OCI-LY7 (cell line): ENCODE measurements at regions not wholly inside any gene's neighbourhood (a gene's known extent, or its start where the extent isn't known, plus 50 kb on each side); places are given as distances from the start of the nearest gene placed in this dataset.

Experiments
- BruUV-seq: library from RNA; stranded (reverse); fragments of 400-500 nt; replicated peaks from 2 replicates; lab custom pipeline; 2021; lab: Mats Ljungman, UMichigan
- CTCF ChIA-PET: fragments of 300-600 bp; sonication (Branson Sonifier 250); formaldehyde crosslinking; loops from one replicate; lab custom pipeline; 2022; ENCODE audit warnings: antibody characterized with exemption; ENCODE audit not compliant: unreplicated experiment; lab: Charles Lee
- POLR2A ChIA-PET: fragments of 300-600 bp; sonication (Branson Sonifier 250); formaldehyde crosslinking; loops from one replicate; lab custom pipeline; 2022; ENCODE audit warnings: antibody characterized with exemption; lab: Charles Lee
- DNase-seq: peaks from one replicate; pipeline ENCODE4 v3.0.0-alpha.2; 2015; ENCODE audit warnings: low spot score
- H2AFZ ChIP-seq: fragments of 200-600 bp; sonication (generic), shearing (Covaris generic); 2 replicates; pipeline ENCODE4 v1.6.1; 2014; ENCODE audit warnings: mild to moderate bottlenecking, antibody characterized with exemption, low read length, moderate library complexity
- H3K27ac ChIP-seq: fragments of 200-600 bp; sonication (generic); 2 replicates; pipeline ENCODE4 v1.5.1; 2014; ENCODE audit warnings: mixed run types, low read depth, mild to moderate bottlenecking, moderate library complexity, low read length, inconsistent platforms; ENCODE audit not compliant: poor library complexity, severe bottlenecking
- H3K36me3 ChIP-seq: fragments of 200-600 bp; sonication (generic); 2 replicates; pipeline ENCODE4 v1.6.1; 2014; ENCODE audit warnings: mild to moderate bottlenecking, antibody characterized with exemption, low read length, moderate library complexity, mixed read lengths; ENCODE audit not compliant: insufficient read depth
- H3K4me1 ChIP-seq: fragments of 200-600 bp; sonication (generic); 2 replicates; pipeline ENCODE4 v1.5.1; 2014; ENCODE audit warnings: mild to moderate bottlenecking, low read length; ENCODE audit not compliant: insufficient read depth, poor library complexity, severe bottlenecking
- H3K4me2 ChIP-seq: fragments of 200-600 bp; sonication (generic); 2 replicates; pipeline ENCODE4 v1.6.1; 2014; ENCODE audit warnings: mild to moderate bottlenecking, low read length
- H3K4me3 ChIP-seq: fragments of 200-600 bp; sonication (generic); 2 replicates; pipeline ENCODE4 v1.5.1; 2014; ENCODE audit warnings: mild to moderate bottlenecking, low read depth, low read length; ENCODE audit not compliant: poor library complexity, severe bottlenecking
- H3K79me2 ChIP-seq: fragments of 200-600 bp; sonication (generic); 2 replicates; pipeline ENCODE4 v1.6.1; 2016; ENCODE audit warnings: low read depth, mild to moderate bottlenecking, low read length, moderate library complexity, mixed read lengths; ENCODE audit not compliant: insufficient read depth
- H3K9me2 ChIP-seq: fragments of 200-600 bp; sonication (generic); 2 replicates; pipeline ENCODE4 v1.6.1; 2016; ENCODE audit warnings: mild to moderate bottlenecking, low read length, mixed read lengths; ENCODE audit not compliant: insufficient read depth
- H3K9me3 ChIP-seq: fragments of 200-600 bp; sonication (generic); 2 replicates; pipeline ENCODE4 v1.6.1; 2014; ENCODE audit warnings: mild to moderate bottlenecking, mixed run types, low read length, mixed read lengths
- H4K20me1 ChIP-seq: fragments of 200-600 bp; sonication (generic); 2 replicates; pipeline ENCODE4 v1.6.1; 2014; ENCODE audit warnings: mild to moderate bottlenecking, antibody characterized with exemption, low read length, moderate library complexity, mixed read lengths; ENCODE audit not compliant: insufficient read depth
- EZH2phosphoT487 ChIP-seq: fragments of 200-600 bp; sonication (generic); IDR thresholded peaks from 2 replicates; pipeline ENCODE4 v1.6.1; 2018; ENCODE audit warnings: low read depth, borderline replicate concordance, mild to moderate bottlenecking, mixed run types, antibody characterized with exemption, low read length, moderate library complexity, mixed read lengths
- intact Hi-C: fragments of 100-400 bp; cut with micrococcal nuclease; formaldehyde crosslinking; loops from one replicate; pipeline ENCODE4 v1.10.0; 2022; ENCODE audit not compliant: unreplicated experiment
- TF ChIP-seq, protein P1 (sequence below): fragments of 200-600 bp; sonication (generic); conservative IDR thresholded peaks from 2 replicates; pipeline ENCODE4 v1.5.1; 2014; ENCODE audit warnings: mild to moderate bottlenecking, antibody characterized with exemption, low read length, moderate library complexity, mixed read lengths

DNA sequence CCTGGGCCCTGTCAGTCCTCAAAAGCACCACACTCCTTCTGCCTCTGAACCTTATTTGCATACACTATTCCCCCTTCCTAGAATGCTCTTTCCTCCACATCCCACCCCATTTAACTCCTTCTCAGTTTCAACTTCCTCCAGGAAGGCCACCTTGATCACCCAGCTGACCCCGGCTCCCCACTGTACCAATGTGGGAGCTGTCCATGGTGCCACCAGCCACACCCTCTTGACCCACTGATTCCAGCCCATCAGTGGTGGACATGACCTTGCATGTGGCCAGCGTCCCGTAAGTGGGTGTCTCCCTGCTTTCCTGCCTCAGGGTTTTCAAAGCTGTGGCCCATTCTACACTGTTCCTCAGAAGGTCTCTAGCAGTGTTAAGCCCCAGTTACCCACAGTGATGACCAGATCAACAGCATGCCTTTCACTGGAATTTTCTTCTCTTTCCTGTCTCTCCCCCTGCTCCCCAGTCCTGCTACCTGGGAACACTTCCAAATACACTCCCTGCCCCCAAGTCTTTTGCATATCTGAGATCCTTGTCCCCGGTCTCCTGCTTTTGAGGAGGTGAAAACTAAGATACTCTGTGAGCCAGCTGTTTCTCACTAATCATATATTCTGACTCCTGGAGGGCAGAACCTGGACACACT is 346.6 kb downstream of the MN1 start:
- Histone ChIP-seq H3K27ac (no peak overlapping the region), H2AFZ (no peak overlapping the region), H4K20me1 (no peaks in the 10 kb centered on the region), H3K4me1 (no peaks in the 10 kb centered on the region), H3K79me2 (no peaks in the 10 kb centered on the region), H3K9me2 (no peaks in the 10 kb centered on the region), H3K9me3 (no peaks in the 10 kb centered on the region), H3K36me3 (no peaks in the 10 kb centered on the region), H3K4me2 (no peak overlapping the region), H3K4me3 (no peak overlapping the region)
- intact Hi-C loops = no loop called here
- BruUV-seq = no TSS peak
- ChIA-PET CTCF (no interaction called here), POLR2A (no interaction called here)
- no peak for DNase-seq
- no peak for TF ChIP-seq EZH2phosphoT487
- TF ChIP-seq, protein P1, sequence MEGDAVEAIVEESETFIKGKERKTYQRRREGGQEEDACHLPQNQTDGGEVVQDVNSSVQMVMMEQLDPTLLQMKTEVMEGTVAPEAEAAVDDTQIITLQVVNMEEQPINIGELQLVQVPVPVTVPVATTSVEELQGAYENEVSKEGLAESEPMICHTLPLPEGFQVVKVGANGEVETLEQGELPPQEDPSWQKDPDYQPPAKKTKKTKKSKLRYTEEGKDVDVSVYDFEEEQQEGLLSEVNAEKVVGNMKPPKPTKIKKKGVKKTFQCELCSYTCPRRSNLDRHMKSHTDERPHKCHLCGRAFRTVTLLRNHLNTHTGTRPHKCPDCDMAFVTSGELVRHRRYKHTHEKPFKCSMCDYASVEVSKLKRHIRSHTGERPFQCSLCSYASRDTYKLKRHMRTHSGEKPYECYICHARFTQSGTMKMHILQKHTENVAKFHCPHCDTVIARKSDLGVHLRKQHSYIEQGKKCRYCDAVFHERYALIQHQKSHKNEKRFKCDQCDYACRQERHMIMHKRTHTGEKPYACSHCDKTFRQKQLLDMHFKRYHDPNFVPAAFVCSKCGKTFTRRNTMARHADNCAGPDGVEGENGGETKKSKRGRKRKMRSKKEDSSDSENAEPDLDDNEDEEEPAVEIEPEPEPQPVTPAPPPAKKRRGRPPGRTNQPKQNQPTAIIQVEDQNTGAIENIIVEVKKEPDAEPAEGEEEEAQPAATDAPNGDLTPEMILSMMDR = no peak

DNA sequence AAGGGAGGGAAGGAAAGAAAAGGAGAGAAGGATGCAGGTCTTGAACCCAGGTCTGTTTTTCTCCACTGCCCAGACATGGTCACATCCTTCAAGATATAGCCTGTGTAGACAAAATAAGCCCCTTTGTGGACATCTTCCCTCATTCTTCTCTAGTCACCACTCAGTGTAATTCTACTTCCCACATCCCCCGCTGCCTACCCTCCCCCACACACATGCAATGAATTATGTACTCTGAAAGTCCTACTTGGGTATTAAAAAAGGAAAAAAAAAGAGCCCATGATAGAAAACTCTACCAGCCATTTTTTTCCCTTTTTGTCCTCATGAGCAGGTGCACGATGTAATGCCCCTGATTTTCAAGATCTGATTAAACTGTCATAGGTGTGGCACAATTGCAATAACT is 346.0 kb downstream of the MN1 start:
- ChIA-PET POLR2A (no interaction called here), CTCF (no interaction called here)
- Histone ChIP-seq H2AFZ (no peak overlapping the region), H4K20me1 (no peaks in the 10 kb centered on the region), H3K36me3 (no peaks in the 10 kb centered on the region), H3K4me2 (no peak overlapping the region), H3K9me3 (no peaks in the 10 kb centered on the region), H3K4me1 (no peaks in the 10 kb centered on the region), H3K27ac (no peak overlapping the region), H3K79me2 (no peaks in the 10 kb centered on the region), H3K9me2 (no peaks in the 10 kb centered on the region), H3K4me3 (no peak overlapping the region)
- intact Hi-C loops = no loop called here
- no peak for DNase-seq
- no TSS peak for BruUV-seq
- TF ChIP-seq, protein P1 = no peak
- no peak for TF ChIP-seq EZH2phosphoT487

DNA sequence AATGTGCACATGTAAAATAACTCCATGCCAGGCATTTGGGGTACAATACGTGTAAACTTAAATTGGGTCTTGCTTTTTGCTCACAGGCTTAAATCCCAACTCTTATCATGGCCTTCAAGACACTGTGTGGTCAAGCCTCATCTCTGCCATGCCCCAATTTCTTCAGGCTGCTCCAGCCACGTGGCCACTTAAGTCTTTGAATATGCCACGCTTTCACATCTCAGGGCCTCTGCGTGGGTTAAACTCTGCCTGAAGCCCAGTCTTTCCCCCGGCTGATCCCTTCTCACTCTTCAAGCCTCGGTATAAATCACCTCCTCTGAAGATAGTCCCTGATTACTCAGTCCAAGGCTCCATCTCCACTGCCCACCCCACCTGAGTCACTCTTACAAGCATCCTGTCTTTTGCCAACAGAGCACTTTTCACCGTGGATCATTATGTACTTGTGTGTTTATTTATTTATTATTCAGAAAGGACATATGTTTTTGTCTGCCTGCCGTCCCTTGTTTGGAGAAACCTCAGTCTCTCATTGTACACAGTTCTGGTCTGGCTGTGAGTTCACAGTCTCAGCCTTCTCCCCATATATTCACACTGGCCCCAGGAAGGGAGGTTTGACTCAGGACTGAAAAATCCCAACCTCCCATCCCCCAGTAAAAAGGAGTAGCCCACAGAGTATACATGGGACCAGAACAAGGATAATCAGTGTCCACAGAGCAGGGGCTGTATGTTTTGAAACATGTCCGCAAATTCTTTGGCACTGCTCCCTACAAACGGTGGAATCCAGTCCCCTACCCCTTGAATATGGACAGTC is 344.7 kb downstream of the MN1 start:
- H3K4me3 ChIP-seq = no peak overlapping the region
- CTCF ChIA-PET = no interaction called here
- no TSS peak for BruUV-seq
- TF ChIP-seq, protein P1 = no peak
- no peak for TF ChIP-seq EZH2phosphoT487
- no peaks in the 10 kb centered on the region for H3K9me2 ChIP-seq
- POLR2A ChIA-PET = interaction anchor here (0.8 kb wide), 1 partner anchor 36 kb away, joined by 3 read pairs; no protein-coding TSS in a partner anchor
- DNase-seq = no peak
- H3K79me2 ChIP-seq = no peaks in the 10 kb centered on the region
- H4K20me1 ChIP-seq = no peaks in the 10 kb centered on the region
- no peaks in the 10 kb centered on the region for H3K9me3 ChIP-seq
- no peak overlapping the region for H2AFZ ChIP-seq
- intact Hi-C loops = no loop called here
- no peak overlapping the region for H3K4me2 ChIP-seq
- H3K4me1 ChIP-seq = no peaks in the 10 kb centered on the region
- H3K36me3 ChIP-seq = no peaks in the 10 kb centered on the region
- no peak overlapping the region for H3K27ac ChIP-seq
